ENCODE measurements at regions not wholly inside any gene's neighbourhood (a gene's known extent, or its start where the extent isn't known, plus 50 kb on each side); places are given as distances from the start of the nearest gene placed in this dataset.

DNA sequence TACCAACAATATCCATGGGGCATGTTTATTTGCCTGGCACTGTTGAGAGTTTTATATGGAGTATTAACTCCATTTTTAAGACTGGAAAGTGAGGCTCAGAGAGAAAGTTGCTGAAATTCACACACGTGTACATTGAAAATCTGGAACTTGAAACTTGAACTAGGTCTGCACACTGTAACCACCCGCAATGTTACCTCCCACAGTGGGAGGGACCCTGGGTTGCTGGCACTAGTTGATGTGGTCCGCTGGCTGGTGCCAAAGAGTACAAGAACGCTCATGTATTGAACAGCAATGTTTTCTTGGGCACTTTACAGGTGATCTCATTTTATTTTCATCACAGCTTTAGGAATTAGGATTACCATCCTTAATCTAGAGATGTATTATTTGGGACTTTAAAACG is 253.2 kb downstream of the INHBA start:
- no peak for TF ChIP-seq RARB (CRISPR knock-in tag; IDR thresholded peaks at IDR 0.05)
- TF ChIP-seq PATZ1 (CRISPR knock-in tag; IDR thresholded peaks at IDR 0.05; ENCODE audit: borderline replicate concordance): no peak
- no peak for TF ChIP-seq CREB5 (CRISPR knock-in tag; IDR thresholded peaks at IDR 0.05; ENCODE audit: low read depth)

Measured in SK-N-SH treated with all-trans-retinoic acid at 6 μM for 48 hours (cell line).